GM19438 (cell line): ENCODE measurements at regions not wholly inside any gene's neighbourhood (a gene's known extent, or its start where the extent isn't known, plus 50 kb on each side); places are given as distances from the start of the nearest gene placed in this dataset.
A peak's percentile ranks its signal among the peaks of the same experiment; 100 is the strongest.
"Not testable (repeated sequence)": the region's sequence is repeated elsewhere in the genome, so short reads cannot be mapped to it uniquely, and the experiment has no call there.

ENCODE experiments used
- ATAC-seq: cut with Tn5 transposase; IDR thresholded peaks from one replicate; pipeline ENCODE4 v1.9.1; 2021; ENCODE audit warnings: low read depth; ENCODE audit not compliant: unreplicated experiment

DNA sequence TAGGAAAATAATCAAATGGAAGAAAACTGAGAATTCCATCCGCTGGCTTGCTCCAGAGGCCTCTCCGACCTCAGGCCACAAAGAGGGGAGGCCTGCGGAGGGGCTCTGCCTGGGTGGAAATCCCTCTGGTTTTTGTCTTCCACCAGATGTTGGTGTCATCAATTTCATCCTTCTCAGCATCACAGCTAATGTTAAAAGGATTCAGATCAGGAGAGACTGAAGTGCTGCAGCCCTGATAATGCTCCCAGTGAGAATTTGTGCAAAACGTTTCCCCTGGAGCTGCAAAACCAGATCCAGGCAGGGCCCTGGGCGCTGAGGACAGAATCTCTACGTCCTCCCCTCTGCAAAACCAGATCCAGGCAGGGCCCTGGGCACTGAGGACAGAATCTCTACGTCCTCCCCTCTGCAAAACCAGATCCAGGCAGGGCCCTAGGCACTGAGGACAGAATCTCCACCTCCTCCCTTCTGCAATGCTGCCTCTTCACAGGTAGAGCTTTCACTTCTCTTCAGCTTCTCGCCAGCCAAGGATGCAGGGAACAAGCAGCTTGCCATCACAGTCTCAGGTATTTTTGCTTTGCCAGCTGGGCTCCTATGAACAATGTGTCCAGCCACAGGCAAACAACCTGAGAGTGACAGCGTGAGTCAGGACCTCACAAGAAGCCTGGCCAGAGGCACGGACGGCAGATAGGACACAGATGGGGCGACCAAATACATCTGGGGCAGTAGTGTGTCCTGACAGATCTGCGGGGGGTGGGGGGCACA is 81.2 kb downstream of the TMEM18 start:
- no peak for ATAC-seq

DNA sequence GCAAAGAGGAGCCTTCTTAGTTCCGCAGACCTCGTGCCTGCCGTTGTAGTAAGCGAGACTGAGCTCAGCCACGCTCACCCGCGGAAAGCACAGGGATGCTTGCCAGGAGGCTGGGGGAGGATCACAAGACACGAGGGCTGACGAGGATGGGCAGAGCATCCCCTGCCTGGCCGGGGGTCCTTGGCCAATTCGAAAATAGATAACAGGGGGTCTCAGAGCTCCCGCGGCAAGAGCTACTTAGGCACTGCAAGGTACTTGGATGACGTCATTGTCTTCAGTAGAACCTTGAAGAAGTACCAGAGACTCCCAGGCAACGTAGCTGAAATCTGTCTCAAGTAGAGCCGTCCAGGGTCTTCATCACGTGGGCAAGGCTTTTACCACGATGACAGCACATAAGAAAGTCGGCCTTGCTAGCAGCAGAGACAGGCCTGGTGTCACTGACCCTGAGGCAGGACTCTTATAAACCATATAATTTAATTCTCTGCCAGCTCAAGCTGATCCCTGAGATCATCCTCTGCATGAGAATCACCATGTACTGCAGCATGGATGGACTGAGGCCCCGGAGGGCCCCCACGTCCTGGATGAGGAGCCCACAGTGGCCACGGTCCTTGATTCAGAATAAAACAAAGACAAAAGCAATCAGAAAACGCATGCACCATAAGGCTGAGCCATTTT is 81.9 kb downstream of the TMEM18 start:
- no peak for ATAC-seq

DNA sequence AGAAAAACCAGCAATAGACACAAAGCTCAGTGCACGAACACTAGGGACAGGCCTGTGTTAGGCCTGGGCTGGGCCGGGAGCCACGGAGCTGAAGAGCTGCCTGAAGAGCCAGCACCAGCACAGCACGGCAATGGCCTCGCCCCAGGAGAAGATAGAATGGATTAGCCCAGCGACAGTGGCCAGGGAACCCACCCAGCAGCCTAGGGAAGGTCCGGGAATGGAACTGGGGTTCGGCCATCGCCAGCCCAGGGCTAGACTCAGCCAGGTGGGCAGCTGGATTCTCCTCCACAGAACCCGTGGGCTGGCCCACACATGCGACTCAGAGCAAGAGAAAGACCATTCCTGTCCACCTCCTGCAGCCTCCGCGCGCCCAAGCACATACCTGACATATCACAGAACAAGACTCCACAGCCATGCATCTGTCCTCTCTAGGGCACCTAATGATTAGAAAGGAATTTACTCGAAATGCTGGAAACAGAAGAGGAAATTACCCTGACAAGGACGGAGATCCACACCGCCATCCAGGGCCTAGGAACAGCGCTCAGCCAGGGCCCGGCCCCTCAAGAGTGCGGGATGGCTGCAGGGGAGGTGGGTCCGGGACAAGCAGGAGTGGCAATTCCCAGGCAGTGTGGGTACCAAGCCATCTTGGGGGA is 82.8 kb downstream of the TMEM18 start:
- ATAC-seq: no peak

DNA sequence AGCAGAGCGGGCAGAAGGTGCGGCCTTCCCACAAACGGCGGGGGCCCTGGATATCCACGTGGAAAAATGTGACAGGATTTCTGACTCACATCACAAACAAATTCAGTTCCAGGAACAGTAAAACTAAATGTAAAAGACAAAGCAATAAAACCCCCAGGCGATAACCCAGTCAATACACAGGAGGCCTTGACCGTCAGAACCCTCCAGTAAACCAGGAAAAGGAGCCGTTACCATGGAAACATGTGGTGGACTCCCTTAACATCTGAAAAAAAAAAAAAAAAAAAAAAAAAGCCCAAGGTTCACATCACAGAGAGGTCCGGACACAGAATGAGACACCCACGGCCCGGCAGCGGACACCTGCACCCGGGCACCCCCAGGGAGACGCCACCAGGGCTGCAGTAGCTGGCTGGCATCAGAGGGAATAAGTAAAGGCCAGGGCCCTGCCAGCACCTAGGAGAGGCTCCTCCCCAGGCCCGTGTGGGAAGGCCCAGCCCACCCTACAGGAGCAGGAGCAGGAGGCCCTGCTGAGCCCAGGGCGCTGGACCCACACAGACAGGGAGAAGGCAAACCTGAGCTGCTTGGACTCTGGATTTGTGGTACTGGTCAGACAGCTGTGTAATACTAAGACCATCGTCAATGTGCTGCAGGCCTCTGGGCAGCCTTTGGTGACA is 83.7 kb downstream of the TMEM18 start:
- no peak for ATAC-seq

DNA sequence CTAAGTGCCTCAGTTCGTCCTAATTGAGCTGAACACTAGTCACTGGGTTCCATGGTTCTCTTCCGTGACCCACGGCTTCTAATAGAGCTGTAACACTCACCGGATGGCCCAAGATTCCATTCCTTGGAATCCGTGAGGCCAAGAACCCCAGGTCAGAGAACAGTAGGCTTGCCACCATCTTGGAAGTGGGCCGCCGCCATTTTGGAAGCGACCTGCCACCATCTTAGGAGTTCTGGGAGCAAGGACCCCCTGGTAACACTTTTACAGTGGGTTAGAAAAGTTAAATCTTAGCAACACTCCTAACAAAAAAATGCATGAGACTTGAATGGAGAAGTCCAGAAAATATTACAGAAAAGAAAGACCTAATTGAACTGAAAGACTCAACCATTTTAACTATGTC is 84.5 kb downstream of the TMEM18 start:
- no peak for ATAC-seq

DNA sequence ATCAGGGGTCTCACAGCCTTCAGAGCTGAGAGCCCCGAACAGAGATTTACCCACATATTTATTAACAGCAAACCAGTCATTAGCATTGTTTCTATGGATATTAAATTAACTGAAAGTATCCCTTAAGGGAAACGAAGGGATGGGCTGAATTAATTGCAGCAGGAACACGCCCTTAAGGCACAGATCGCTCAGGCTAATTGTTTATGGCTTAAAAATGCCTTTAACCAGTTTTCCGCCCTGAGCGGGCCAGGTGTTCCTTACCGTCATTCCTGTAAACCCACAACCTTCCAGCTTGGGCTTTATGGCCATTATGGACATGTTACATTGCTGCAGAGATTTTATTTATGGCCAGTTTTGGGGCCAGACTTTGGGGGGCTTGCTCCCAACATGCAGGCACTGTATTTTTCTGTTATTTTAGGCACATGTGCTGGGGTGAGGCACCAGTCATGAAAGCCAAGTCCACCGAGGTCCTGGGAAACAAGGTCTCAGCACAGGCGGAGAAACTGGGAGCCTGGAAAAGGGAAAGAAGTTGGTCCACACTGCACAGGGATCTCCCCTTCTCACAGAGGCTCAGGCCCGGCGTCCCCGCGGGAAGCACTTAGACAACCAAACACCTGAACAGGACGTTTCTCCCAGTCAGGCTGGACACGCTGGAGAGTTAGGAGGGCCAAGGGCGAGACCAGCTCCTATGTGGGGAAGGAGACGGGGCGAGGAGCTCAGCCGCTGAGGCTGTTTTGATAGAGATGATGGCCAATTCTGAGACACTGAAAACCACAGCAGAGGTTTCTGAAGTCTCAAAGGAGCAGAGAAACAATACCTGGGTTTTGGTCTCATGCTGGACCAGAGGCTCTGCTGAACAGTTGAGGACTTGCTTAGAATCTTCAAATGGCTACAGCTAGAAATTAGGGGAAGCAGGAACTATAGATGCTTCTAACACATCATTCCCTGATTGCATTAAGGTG is 86.7 kb downstream of the TMEM18 start:
- no peak for ATAC-seq

DNA sequence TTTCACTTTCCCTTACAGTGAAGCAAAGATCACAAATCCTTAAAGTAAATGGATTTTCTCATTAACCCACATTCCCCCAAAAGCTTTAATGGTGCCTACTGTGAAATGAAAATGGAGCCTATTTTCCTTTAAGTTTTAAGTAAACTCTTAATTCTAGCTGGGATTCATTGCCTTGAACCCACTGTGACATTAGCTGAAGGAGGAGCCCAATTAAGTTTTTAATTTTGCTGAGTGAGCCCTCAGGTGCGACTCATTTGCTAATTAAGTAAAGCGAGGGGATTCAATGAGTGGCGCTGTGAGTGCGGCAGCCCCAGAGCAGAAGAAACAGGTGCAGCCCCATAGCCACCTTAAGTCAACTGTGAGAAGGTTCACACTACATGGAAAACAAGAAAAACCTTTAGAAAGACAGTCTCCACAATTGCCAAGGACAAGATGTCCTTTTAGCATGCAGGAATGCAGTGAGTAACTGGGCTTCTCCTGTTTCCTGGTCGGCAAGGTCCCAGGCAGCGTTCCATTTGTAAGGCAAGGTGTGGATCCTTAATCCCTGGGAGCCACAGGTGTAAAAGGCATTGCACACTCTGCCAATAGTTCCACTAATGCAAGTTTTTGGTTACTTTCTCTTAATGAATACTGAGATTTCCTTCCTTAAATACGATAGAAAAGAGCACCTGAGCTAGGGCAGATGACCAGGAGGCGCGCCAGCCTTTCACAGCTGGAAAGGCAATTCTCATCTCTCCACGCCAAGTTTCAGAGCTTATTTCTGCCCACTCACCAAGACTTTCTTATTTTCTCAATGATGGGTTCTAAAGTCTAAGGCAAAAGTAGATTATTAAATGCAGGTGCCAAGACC is 87.7 kb downstream of the TMEM18 start:
- no peak for ATAC-seq

DNA sequence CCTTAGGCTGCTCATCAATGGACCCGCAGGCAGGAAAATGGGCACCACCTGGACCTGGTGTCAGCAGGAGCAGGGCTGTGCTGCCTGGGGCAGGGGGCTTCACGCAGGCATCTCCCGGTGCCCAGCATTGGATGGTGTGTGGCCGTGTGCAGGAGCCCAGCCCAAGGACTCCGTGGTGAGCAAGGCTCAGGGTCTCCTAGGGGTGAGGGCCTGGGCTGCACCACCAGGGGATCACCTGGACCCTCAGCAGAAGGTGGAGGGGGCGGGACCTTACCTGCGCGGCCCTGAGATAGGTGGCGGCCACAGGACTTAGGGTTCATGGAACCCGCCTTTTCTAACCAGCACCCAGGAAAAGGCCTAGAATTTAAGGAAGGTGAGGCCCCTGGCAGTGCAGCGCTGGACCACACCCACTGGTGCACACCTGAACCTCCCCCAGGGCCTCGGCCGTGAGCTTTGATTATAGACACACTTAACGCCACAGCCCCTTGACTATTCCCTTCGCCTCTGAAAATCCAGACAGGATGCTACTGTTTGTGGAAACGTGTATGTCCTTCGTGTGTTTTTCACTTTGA is 89.0 kb downstream of the TMEM18 start:
- ATAC-seq: no peak

DNA sequence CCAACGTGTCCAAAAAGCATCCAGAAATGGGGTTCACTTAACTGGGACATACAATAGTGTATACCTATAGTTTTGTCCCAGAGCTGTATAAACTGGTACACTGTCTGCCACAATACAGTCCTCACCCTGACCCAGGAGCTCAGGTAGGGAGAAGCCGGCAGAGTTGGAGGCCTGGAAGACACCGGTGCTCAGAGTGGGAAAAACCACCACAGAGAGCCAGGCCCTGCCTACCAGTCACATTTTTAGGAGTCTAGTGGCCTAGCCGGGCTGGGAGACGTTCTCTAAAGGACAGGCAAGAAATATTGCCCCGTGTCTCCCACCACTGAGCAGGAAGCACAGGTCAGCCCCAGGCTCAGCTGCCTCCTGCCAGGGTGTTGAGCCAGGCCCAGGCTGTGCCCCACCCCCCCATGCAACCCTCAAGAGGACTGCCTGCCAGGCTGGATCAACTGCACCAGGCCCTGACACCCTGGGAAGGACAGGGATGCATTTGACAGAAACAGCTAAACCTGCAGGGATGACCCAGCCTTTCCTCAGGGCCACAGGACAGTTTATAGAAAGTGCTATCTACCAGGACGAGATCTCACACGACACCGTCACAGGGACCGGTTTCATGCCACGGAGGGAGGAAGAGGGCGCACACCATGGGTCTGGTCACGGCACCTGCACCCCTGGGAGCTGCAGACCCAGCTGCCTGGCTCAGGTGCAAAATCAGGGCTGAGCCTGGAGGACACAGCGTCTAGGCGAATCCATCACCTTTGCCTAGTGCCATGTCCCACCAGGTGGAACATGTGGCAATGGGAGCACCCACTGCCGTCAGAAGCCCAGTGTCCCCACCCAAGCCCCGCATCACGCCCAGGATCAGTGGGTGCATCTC is 89.9 kb downstream of the TMEM18 start:
- no peak for ATAC-seq

DNA sequence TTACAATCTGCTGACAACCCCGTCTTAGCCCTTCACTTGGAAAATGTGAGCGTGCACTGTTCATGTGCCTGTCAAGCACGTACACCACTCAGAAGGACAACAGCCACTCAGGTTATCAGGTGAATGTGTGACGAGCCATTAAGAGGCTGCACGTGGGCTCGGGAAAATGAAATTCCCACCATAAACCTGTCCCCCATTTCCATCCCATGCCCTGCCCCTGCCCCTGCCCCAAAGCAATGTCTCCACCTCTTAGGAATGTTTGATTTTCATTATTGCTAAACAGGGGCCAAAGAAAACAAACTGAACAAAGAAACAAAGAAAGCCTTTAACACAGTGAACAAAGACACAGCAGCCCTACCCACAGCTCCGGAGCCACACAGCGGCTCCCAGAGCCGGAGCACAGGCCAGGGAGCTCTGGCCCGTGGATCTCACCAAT is 90.5 kb downstream of the TMEM18 start:
- no peak for ATAC-seq

DNA sequence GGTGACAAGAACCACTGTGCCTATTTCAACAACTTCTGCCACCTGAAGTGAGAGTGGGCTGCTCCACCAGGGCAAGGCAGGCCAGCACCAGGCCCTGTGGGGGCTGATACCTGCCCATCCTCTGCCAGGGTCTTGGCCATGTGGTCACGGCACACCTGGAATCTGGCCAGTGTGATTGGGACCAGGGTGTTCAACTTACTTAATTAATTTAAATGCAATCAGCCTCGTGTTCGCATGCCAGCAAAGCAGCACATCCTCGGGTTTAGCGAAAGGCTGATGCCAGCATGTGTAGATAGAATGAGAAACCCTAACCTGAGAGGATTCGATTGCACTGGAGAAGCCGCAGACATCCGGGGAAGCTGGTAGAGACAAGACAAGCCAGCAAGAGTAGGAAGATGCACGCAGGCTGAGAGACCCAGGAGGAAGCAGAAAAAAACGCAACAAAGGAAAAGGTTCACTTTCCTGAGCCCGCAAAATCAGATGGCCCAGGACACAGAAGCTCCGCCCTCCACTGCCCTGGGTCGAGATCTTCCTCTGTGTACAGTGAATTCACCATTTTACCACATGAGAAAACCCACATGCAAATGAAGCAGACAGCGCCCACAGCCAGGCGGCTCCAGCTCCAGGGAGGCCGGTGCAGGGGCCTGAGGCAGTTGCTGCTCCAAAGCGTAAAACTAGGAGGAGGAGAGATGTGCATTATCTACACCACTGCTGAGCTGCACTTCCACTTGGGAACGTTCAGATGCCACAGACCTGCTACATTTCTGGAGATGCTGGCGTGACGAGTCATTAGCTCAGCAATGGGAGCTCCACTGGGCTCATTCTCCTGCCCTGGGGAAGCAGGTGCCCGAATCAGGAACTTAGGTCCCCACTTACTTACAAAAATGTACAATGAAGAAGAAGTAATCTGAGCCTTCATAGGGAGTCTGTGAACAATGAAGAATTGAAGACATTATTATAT is 92.1 kb downstream of the TMEM18 start:
- ATAC-seq: peak; percentile 98

DNA sequence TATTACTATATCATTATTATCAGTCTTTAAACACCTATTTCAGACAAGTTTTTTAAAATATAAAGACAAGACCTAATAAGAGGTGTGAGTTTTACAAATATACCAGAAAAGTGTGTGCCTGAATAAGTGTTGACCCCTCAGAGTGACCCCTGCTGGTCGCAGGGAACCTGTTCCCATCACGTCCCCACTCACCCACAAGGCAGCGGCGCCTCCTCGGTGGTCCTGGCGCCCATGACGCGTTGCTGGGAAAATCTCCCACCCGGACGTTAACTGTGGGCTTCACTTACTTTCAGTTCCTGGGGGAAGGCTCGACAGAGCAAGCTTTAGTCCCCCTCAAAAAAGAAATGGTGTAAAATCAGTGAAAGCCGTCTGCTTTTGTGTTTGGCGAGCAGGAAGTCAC is 93.5 kb downstream of the TMEM18 start:
- ATAC-seq: no peak

DNA sequence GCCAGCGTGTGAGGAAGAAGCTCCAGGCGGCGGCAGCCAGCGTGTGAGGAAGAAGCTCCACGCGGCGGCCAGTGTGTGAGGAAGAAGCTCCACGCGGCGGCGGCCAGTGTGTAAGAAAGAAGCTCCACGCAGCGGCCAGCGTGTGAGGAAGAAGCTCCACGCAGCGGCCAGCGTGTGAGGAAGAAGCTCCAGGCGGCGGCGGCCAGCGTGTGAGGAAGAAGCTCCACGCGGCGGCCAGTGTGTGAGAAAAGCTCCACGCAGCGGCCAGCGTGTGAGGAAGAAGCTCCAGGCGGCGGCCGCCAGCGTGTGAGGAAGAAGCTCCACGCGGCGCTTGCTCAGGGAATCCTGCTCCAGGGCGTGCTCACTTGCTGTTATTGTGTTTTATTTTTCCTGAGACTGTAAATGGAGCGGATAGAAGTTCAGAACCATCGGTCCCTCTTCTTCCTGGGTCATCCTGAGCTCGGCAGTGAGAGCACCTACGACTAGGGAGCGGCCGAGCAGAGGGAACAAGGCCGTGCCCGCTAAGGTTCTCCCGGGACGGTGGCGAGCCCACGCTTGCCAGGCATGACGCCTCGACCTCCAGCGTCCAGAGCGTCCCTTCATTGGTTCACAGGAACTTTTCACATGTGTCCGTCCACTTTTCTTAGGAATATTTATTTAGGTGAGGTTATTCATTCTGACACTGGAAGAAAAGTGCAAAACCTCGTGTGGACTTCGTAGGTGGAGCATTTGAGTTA is 94.2 kb downstream of the TMEM18 start:
- ATAC-seq: no peak

DNA sequence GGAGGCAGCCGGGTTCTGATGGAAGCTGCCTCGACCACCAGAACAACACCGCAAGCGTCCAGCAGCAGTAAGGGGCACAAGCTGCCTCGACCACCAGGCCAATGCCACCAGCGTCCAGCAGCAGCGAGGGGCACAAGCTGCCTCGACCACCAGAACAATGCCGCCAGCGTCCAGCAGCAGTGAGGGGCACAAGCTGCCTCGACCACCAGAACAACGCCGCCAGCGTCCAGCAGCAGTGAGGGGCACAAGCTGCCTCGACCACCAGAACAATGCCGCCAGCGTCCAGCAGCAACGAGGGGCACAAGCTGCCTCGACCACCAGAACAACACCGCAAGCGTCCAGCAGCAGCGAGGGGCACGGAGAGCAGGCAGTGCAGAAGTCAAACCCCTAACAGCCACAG is 94.9 kb downstream of the TMEM18 start:
- ATAC-seq: not testable (repeated sequence)

DNA sequence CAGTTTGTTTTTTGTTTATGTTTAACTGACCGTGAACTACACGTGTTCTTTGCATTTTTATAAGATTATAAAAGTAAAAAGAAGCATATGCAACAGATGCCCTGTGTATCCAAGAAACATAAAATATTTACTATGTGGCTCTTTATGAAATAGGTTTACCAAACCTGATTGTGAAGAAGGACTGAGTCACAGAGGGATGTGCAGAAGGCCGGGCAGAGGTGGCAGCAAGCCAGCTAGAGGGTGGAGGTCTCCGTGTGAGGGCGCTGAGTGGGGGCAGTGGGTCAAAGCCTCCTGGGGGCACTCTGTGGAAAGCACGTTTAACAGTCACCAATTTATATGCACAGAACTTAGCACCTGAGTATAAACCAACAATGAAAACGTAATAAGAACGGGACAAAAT is 97.2 kb downstream of the TMEM18 start:
- no peak for ATAC-seq

DNA sequence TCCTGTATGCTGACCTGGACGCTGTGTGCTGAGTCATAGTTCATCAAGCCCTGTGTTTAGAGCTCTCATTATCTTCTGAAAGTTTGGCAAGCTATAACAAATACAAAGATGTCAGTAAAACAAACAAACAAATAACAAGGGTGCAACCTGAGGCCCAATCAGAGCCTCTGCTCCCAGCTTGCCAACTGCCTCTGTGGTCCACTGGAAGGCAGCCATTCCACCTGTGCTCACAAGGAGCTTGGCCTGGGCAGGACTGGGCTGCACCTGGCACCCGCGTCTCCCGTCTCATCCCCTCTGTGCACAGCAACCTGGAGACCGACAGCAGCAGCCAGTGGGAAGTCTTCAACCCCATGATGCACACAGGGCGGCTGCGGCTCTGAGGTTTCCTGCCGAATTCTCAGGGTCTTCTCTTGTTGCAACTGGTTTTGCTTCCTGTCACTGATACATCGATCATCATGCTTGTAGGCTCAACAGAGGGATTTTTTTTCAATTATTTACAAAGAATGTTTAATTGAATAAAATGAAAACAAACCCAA is 97.8 kb downstream of the TMEM18 start:
- no peak for ATAC-seq
